ENCODE measurements at regions not wholly inside any gene's neighbourhood (a gene's known extent, or its start where the extent isn't known, plus 50 kb on each side); places are given as distances from the start of the nearest gene placed in this dataset.
"Not testable (repeated sequence)": the region's sequence is repeated elsewhere in the genome, so short reads cannot be mapped to it uniquely, and the experiment has no call there.

GRCh38 chr1:228891272-228892034 lies 156.2 kb downstream of the RHOU start:
- Histone ChIP-seq H3K9me3 (ENCODE audit: control insufficient read depth in 4 of 4, low read length in 3 of 4) (no peaks in the 10 kb centered on the region), H3K36me3 (ENCODE audit: control insufficient read depth in 4 of 4, insufficient read depth in 3 of 4, low read depth in 1 of 4, low read length in 3 of 4) (no peaks in the 10 kb centered on the region), H3K27ac (ENCODE audit: low read depth in 1 of 2, low read length in 2 of 2) (no peak overlapping the region), H3K27me3 (ENCODE audit: control insufficient read depth in 4 of 4, insufficient read depth in 4 of 4, low read length in 3 of 4) (no peaks in the 10 kb centered on the region), H3K4me3 (ENCODE audit: low read depth in 1 of 3, low read length in 3 of 3) (no peak overlapping the region), H3K4me1 (ENCODE audit: control insufficient read depth in 4 of 4, insufficient read depth in 4 of 4, low read length in 3 of 4) (no peaks in the 10 kb centered on the region), H3K9ac (ENCODE audit: low read depth in 1 of 2, low read length in 2 of 2) (no peak overlapping the region)
- DNase-seq (ENCODE audit: low spot score) = no peak
- 89% methylated on average over 16 of the region's 16 CpGs for WGBS
- TF ChIP-seq, protein P1, sequence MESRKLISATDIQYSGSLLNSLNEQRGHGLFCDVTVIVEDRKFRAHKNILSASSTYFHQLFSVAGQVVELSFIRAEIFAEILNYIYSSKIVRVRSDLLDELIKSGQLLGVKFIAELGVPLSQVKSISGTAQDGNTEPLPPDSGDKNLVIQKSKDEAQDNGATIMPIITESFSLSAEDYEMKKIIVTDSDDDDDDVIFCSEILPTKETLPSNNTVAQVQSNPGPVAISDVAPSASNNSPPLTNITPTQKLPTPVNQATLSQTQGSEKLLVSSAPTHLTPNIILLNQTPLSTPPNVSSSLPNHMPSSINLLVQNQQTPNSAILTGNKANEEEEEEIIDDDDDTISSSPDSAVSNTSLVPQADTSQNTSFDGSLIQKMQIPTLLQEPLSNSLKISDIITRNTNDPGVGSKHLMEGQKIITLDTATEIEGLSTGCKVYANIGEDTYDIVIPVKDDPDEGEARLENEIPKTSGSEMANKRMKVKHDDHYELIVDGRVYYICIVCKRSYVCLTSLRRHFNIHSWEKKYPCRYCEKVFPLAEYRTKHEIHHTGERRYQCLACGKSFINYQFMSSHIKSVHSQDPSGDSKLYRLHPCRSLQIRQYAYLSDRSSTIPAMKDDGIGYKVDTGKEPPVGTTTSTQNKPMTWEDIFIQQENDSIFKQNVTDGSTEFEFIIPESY (IDR thresholded peaks at IDR 0.05) = no peak
- no peak for TF ChIP-seq JUND (IDR thresholded peaks at IDR 0.05)
- no peak for TF ChIP-seq SP1 (IDR thresholded peaks at IDR 0.05)
- TF ChIP-seq GABPA (IDR thresholded peaks at IDR 0.05 in 1 of 2, conservative IDR thresholded peaks at IDR 0.05 in 1 of 2) = no peak
- no peak for TF ChIP-seq NR2F2 (IDR thresholded peaks at IDR 0.05)

GRCh38 chr1:228892200-228892599 lies 156.9 kb downstream of the RHOU start:
- DNase-seq (ENCODE audit: low spot score); H3K4me1 ChIP-seq (ENCODE audit: control insufficient read depth in 4 of 4, insufficient read depth in 4 of 4, low read length in 3 of 4); H3K4me3 ChIP-seq (ENCODE audit: low read depth in 1 of 3, low read length in 3 of 3); H3K9me3 ChIP-seq (ENCODE audit: control insufficient read depth in 4 of 4, low read length in 3 of 4); H3K36me3 ChIP-seq (ENCODE audit: control insufficient read depth in 4 of 4, insufficient read depth in 3 of 4, low read depth in 1 of 4, low read length in 3 of 4); H3K27me3 ChIP-seq (ENCODE audit: control insufficient read depth in 4 of 4, insufficient read depth in 4 of 4, low read length in 3 of 4); H3K9ac ChIP-seq (ENCODE audit: low read depth in 1 of 2, low read length in 2 of 2); H3K27ac ChIP-seq (ENCODE audit: low read depth in 1 of 2, low read length in 2 of 2): not testable (repeated sequence)
- over 99% methylated on average over 3 of the region's 4 CpGs for WGBS

DNA sequence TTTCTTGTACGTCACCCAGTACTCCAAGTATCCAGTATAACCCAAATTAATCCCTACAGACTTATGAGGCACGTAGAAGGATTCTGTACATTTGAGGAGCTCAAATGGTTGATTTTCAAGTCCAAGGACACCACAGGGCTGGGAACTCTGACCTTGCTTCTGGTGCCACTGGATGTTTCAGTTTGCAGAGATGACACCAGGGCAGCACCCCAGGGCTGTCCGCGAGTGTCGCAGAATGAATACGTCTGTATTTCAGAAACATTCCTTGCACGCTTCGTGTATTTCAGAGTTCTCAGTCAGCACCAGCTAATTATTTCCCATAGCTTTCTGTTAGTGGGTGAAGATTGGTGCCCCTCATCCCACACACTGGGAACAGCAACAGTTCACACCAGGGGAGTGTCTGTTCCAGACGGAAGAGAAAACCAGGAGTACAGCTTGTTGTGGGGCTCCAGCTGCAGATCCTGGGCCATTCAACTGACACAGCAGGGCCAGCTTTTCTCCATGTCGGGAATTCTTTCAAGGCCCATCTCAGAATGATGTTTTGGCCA lies 159.2 kb downstream of the RHOU start:
- no peaks in the 10 kb centered on the region for H3K36me3 ChIP-seq (ENCODE audit: control insufficient read depth in 4 of 4, insufficient read depth in 3 of 4, low read depth in 1 of 4, low read length in 3 of 4)
- no peak for DNase-seq (ENCODE audit: low spot score)
- 92% methylated on average over 10 of the region's 10 CpGs for WGBS
- no peak overlapping the region for H3K9ac ChIP-seq (ENCODE audit: low read depth in 1 of 2, low read length in 2 of 2)
- H3K4me3 ChIP-seq (ENCODE audit: low read depth in 1 of 3, low read length in 3 of 3) = no peak overlapping the region
- H3K9me3 ChIP-seq (ENCODE audit: control insufficient read depth in 4 of 4, low read length in 3 of 4) = no peaks in the 10 kb centered on the region
- no peak overlapping the region for H3K27ac ChIP-seq (ENCODE audit: low read depth in 1 of 2, low read length in 2 of 2)
- H3K4me1 ChIP-seq (ENCODE audit: control insufficient read depth in 4 of 4, insufficient read depth in 4 of 4, low read length in 3 of 4) = no peaks in the 10 kb centered on the region
- TF ChIP-seq, protein P1 (IDR thresholded peaks at IDR 0.05) = no peak
- no peak for TF ChIP-seq JUND (IDR thresholded peaks at IDR 0.05)
- no peak for TF ChIP-seq HNF4G (IDR thresholded peaks at IDR 0.05)
- no peak for TF ChIP-seq CTCF (IDR thresholded peaks at IDR 0.05; ENCODE audit: low read depth, low read length, missing input control)
- TF ChIP-seq SP1 (IDR thresholded peaks at IDR 0.05) = no peak
- no peak for TF ChIP-seq NR2F2 (IDR thresholded peaks at IDR 0.05)
- TF ChIP-seq GABPA (IDR thresholded peaks at IDR 0.05 in 1 of 2, conservative IDR thresholded peaks at IDR 0.05 in 1 of 2) = no peak
- TF ChIP-seq MAX (IDR thresholded peaks at IDR 0.05) = no peak
- TF ChIP-seq HNF4A (conservative IDR thresholded peaks at IDR 0.05) = no peak
- TF ChIP-seq FOXA2 (IDR thresholded peaks at IDR 0.05) = no peak
- TF ChIP-seq ATF3 (IDR thresholded peaks at IDR 0.05) = no peak
- TF ChIP-seq EGR1 (IDR thresholded peaks at IDR 0.05; ENCODE audit: low read depth in 2 of 2) = no peak
- no peak for TF ChIP-seq RAD21 (IDR thresholded peaks at IDR 0.05)
- no peak for TF ChIP-seq TAF1 (conservative IDR thresholded peaks at IDR 0.05)
- TF ChIP-seq FOXA1 (IDR thresholded peaks at IDR 0.05) = no peak
- H3K27me3 ChIP-seq (ENCODE audit: control insufficient read depth in 4 of 4, insufficient read depth in 4 of 4, low read length in 3 of 4) = no peaks in the 10 kb centered on the region

Measured in liver (tissue), 8 donors.